ENCODE measurements at regions not wholly inside any gene's neighbourhood (a gene's known extent, or its start where the extent isn't known, plus 50 kb on each side); places are given as distances from the start of the nearest gene placed in this dataset.

DNA sequence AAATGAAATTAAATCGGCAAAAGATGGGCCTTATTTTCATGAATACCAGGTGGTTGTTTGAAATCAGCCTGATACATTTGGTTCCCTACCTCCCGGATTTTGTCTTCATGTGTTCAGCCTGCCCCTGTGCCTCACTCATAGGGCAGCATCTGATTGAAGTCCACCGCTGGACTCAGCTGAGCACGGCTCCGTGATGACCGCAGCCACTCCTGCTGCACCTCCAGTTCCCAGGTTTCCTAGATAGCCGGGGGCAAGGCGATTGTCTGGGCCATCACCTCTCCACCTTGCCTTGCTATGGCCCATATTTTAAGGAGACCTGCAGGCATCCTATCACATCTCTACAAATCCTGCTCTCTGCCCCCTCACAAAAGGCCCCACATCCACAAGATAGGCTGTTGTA is 563.8 kb downstream of the NUF2 start:
- DNase-seq: no peak
- no peak overlapping the region for H3K27ac Mint-ChIP-seq (ENCODE audit: unreplicated experiment)
- peaks cover 7% of the 10 kb centered on the region for H3K4me1 Mint-ChIP-seq (ENCODE audit: low read depth, unreplicated experiment)
- no peaks in the 10 kb centered on the region for H3K9me3 Mint-ChIP-seq (ENCODE audit: unreplicated experiment)
- no peaks in the 10 kb centered on the region for H3K36me3 ChIP-seq (ENCODE audit: control insufficient read depth, insufficient read depth, low read length)
- H3K4me3 ChIP-seq (ENCODE audit: low read depth, low read length): no peak overlapping the region
- peaks cover 7% of the 10 kb centered on the region; the same call in 1 of the 2 replicates for H3K4me1 ChIP-seq
- ChIA-PET CTCF (no interaction called here), POLR2A (no interaction called here)
- H3K4me3 Mint-ChIP-seq (ENCODE audit: unreplicated experiment): no peak overlapping the region
- H3K36me3 Mint-ChIP-seq (ENCODE audit: insufficient read depth, unreplicated experiment): no peaks in the 10 kb centered on the region
- intact Hi-C loops (cut with micrococcal nuclease; ENCODE audit: unreplicated experiment): no loop called here
- TF ChIP-seq, protein P1, sequence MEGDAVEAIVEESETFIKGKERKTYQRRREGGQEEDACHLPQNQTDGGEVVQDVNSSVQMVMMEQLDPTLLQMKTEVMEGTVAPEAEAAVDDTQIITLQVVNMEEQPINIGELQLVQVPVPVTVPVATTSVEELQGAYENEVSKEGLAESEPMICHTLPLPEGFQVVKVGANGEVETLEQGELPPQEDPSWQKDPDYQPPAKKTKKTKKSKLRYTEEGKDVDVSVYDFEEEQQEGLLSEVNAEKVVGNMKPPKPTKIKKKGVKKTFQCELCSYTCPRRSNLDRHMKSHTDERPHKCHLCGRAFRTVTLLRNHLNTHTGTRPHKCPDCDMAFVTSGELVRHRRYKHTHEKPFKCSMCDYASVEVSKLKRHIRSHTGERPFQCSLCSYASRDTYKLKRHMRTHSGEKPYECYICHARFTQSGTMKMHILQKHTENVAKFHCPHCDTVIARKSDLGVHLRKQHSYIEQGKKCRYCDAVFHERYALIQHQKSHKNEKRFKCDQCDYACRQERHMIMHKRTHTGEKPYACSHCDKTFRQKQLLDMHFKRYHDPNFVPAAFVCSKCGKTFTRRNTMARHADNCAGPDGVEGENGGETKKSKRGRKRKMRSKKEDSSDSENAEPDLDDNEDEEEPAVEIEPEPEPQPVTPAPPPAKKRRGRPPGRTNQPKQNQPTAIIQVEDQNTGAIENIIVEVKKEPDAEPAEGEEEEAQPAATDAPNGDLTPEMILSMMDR (IDR thresholded peaks at IDR 0.05; ENCODE audit: insufficient read depth in 1 of 2, low read depth in 1 of 2, low read length in 1 of 2, severe bottlenecking in 1 of 2, unreplicated experiment in 1 of 2): no peak
- H3K27me3 ChIP-seq (replicated peaks; ENCODE audit: control insufficient read depth, insufficient read depth, low read length): no peaks in the 10 kb centered on the region
- H3K27me3 Mint-ChIP-seq (ENCODE audit: insufficient read depth, unreplicated experiment): no peaks in the 10 kb centered on the region
- BruUV-seq (replicated peaks): no TSS peak
- no peaks in the 10 kb centered on the region for H3K9me3 ChIP-seq

DNA sequence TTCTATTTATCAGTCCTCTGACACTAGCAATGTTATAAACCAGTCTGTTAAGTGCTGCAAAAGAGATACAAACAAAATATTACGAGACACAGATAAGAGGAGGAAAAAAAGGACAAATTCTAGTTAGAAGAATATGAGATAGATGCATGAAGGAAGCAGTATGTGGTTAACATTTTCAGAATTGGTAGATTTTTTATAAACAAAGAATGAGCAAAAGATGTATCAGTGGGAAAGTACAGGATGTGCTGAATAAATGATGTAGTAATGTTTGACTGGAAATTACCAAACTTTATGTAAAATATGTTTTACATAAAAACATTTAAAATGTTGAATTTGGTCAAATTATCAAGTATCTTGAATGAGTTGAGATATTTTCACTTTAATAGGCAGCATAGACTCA is 574.2 kb downstream of the NUF2 start:
- ChIA-PET CTCF (no interaction called here), POLR2A (no interaction called here)
- no peaks in the 10 kb centered on the region for H3K4me1 ChIP-seq
- H3K4me3 Mint-ChIP-seq (ENCODE audit: unreplicated experiment): no peak overlapping the region
- no peak overlapping the region for H3K4me3 ChIP-seq (ENCODE audit: low read depth, low read length)
- no peak for DNase-seq
- no peaks in the 10 kb centered on the region for H3K4me1 Mint-ChIP-seq (ENCODE audit: low read depth, unreplicated experiment)
- no peaks in the 10 kb centered on the region for H3K9me3 Mint-ChIP-seq (ENCODE audit: unreplicated experiment)
- no peaks in the 10 kb centered on the region for H3K9me3 ChIP-seq
- H3K27ac Mint-ChIP-seq (ENCODE audit: unreplicated experiment): no peak overlapping the region
- H3K36me3 ChIP-seq (ENCODE audit: control insufficient read depth, insufficient read depth, low read length): no peaks in the 10 kb centered on the region
- intact Hi-C loops (cut with micrococcal nuclease; ENCODE audit: unreplicated experiment): no loop called here
- peaks cover 15% of the 10 kb centered on the region for H3K27me3 Mint-ChIP-seq (ENCODE audit: insufficient read depth, unreplicated experiment)
- no TSS peak for BruUV-seq (replicated peaks)
- no peaks in the 10 kb centered on the region for H3K27me3 ChIP-seq (replicated peaks; ENCODE audit: control insufficient read depth, insufficient read depth, low read length)
- H3K36me3 Mint-ChIP-seq (ENCODE audit: insufficient read depth, unreplicated experiment): no peaks in the 10 kb centered on the region
- TF ChIP-seq, protein P1 (IDR thresholded peaks at IDR 0.05; ENCODE audit: insufficient read depth in 1 of 2, low read depth in 1 of 2, low read length in 1 of 2, severe bottlenecking in 1 of 2, unreplicated experiment in 1 of 2): no peak

DNA sequence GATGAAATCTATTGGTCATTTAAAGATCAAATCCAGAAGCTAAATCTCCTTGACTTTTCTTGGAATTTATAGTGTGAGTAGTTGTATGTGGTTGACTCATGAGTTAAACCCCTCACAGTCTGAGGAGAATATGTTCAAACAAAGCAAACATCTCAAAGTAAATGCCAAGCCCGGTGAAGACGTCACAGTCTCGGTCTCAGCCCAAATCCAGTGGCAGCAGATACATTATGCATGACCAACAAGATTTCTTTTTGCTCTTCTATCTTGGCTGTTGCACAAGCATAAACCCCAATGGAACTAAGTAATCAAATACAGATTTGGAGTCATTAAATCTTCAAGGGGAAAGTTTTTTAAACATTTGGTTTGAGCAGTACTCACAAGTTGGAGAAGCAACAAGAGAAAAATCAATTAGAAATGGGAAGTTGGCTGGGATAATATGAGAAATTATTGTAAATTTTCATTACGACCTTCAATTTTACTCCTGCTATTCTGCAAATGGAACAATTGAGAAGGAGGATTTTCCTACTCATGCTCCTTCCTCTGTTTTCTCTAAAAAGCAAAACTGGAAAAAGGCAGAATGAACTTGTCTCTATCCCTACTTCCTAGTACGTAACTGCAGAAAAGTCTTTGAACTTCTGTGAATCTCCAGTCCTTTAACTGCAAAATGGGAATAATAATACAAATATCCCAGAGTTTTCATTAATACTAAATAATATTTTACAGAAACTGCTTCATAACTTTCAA is 575.8 kb downstream of the NUF2 start:
- DNase-seq: no peak
- peaks cover 10% of the 10 kb centered on the region for H3K27me3 Mint-ChIP-seq (ENCODE audit: insufficient read depth, unreplicated experiment)
- POLR2A ChIA-PET: no interaction called here
- H3K27ac Mint-ChIP-seq (ENCODE audit: unreplicated experiment): no peak overlapping the region
- H3K36me3 Mint-ChIP-seq (ENCODE audit: insufficient read depth, unreplicated experiment): no peaks in the 10 kb centered on the region
- H3K9me3 ChIP-seq: no peaks in the 10 kb centered on the region
- H3K36me3 ChIP-seq (ENCODE audit: control insufficient read depth, insufficient read depth, low read length): no peaks in the 10 kb centered on the region
- no peaks in the 10 kb centered on the region for H3K9me3 Mint-ChIP-seq (ENCODE audit: unreplicated experiment)
- CTCF ChIA-PET: no interaction called here
- H3K27me3 ChIP-seq (replicated peaks; ENCODE audit: control insufficient read depth, insufficient read depth, low read length): no peaks in the 10 kb centered on the region
- TF ChIP-seq, protein P1 (IDR thresholded peaks at IDR 0.05; ENCODE audit: insufficient read depth in 1 of 2, low read depth in 1 of 2, low read length in 1 of 2, severe bottlenecking in 1 of 2, unreplicated experiment in 1 of 2): no peak
- no TSS peak for BruUV-seq (replicated peaks)
- H3K4me3 ChIP-seq (ENCODE audit: low read depth, low read length): no peak overlapping the region
- H3K4me1 Mint-ChIP-seq (ENCODE audit: low read depth, unreplicated experiment): no peaks in the 10 kb centered on the region
- intact Hi-C loops (cut with micrococcal nuclease; ENCODE audit: unreplicated experiment): no loop called here
- H3K4me3 Mint-ChIP-seq (ENCODE audit: unreplicated experiment): no peak overlapping the region
- no peaks in the 10 kb centered on the region for H3K4me1 ChIP-seq
